ENCODE measurements at regions not wholly inside any gene's neighbourhood (a gene's known extent, or its start where the extent isn't known, plus 50 kb on each side); places are given as distances from the start of the nearest gene placed in this dataset.

GRCh38 chr5:89428624-89429023 lies 545.6 kb upstream of the MEF2C start:
- in situ Hi-C loops (cut with HindIII; ENCODE audit: low pct_unique_long_range_greater_than_20kb, low sequenced_read_pairs): no loop called here
- no peak for DNase-seq (ENCODE audit: low read depth in 1 of 2, low spot score in 1 of 2)
- no peak for TF ChIP-seq JUND (IDR thresholded peaks at IDR 0.05; ENCODE audit: low read depth)

GRCh38 chr5:89425062-89425461 lies 542.1 kb upstream of the MEF2C start:
- no peak for DNase-seq (ENCODE audit: low read depth in 1 of 2, low spot score in 1 of 2)
- in situ Hi-C loops (cut with HindIII; ENCODE audit: low pct_unique_long_range_greater_than_20kb, low sequenced_read_pairs): no loop called here
- TF ChIP-seq JUND (IDR thresholded peaks at IDR 0.05; ENCODE audit: low read depth): no peak

DNA sequence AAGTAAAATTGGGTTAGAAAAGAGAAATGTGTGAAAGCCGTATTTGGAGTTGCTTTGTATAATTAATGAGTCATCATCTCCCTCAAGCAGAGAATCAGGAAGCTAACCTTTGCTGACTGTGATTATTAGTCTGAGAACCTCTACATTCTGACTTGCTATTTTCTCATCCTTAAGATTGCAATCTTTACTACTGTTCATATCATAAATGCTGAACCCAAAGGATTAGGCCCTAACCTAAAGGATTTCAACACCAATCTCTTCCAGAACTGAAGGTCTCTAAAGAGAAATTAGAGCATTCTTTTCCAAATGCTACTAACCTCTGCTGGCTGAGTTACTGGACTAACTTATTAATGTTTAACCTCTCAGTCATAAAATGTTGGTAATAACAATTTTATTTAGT lies 538.1 kb upstream of the MEF2C start:
- no peak for DNase-seq (ENCODE audit: low read depth in 1 of 2, low spot score in 1 of 2)
- in situ Hi-C loops (cut with HindIII; ENCODE audit: low pct_unique_long_range_greater_than_20kb, low sequenced_read_pairs): no loop called here
- no peak for TF ChIP-seq JUND (IDR thresholded peaks at IDR 0.05; ENCODE audit: low read depth)

- no peak for TF ChIP-seq JUND (IDR thresholded peaks at IDR 0.05; ENCODE audit: low read depth)
- DNase-seq (ENCODE audit: low read depth in 1 of 2, low spot score in 1 of 2): no peak
- in situ Hi-C loops (cut with HindIII; ENCODE audit: low pct_unique_long_range_greater_than_20kb, low sequenced_read_pairs): no loop called here
These were observed 535.6 kb upstream of the MEF2C start for GRCh38 chr5:89418407-89419085.

GRCh38 chr5:89417990-89418389 lies 535.0 kb upstream of the MEF2C start:
- in situ Hi-C loops (cut with HindIII; ENCODE audit: low pct_unique_long_range_greater_than_20kb, low sequenced_read_pairs): no loop called here
- no peak for TF ChIP-seq JUND (IDR thresholded peaks at IDR 0.05; ENCODE audit: low read depth)
- peak in 1 of 2 experiments; percentile 10 for DNase-seq (ENCODE audit: low read depth in 1 of 2, low spot score in 1 of 2)

- DNase-seq (ENCODE audit: low read depth in 1 of 2, low spot score in 1 of 2): no peak
- no peak for TF ChIP-seq JUND (IDR thresholded peaks at IDR 0.05; ENCODE audit: low read depth)
- in situ Hi-C loops (cut with HindIII; ENCODE audit: low pct_unique_long_range_greater_than_20kb, low sequenced_read_pairs): no loop called here
These were observed 534.5 kb upstream of the MEF2C start for GRCh38 chr5:89417515-89417914.

DNA sequence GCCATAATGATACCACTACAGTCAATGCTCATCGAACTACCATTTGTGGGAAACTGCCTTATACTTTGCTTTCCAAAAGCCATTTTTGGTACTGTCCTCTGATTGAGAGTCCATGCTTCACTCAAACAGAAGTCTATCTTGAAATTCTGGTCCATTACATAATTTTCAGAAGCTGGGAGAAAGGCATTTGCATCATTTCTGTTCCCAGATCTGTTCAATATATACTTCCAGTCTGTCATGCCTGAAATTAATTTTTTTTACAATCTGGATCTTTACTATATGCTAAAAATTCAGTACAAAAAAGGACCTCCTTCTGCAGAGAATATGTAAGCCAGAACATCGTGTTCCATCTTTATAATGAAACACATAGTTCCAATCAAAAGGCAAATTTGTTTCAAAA lies 528.9 kb upstream of the MEF2C start:
- no peak for TF ChIP-seq JUND (IDR thresholded peaks at IDR 0.05; ENCODE audit: low read depth)
- no peak for DNase-seq (ENCODE audit: low read depth in 1 of 2, low spot score in 1 of 2)
- in situ Hi-C loops (cut with HindIII; ENCODE audit: low pct_unique_long_range_greater_than_20kb, low sequenced_read_pairs): no loop called here

DNA sequence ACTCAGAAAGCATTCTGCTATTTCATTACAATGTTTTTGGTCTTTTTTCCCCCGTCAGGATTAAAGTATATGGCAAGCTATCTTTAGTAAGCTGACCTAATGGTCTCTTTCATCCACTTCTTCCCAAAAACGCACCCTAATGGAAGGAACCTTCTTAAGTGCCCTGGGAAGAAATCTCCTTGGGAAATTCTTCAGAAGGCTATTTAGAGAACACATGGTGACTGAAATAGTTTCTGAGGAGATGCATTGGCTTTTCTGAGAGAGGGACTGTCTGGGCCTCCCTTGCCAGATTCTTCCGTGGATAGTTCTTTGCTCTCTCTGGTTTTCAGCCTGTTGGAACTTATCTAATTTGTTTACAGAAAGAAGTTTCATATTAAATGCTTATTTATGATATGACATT lies 524.1 kb upstream of the MEF2C start:
- in situ Hi-C loops (cut with HindIII; ENCODE audit: low pct_unique_long_range_greater_than_20kb, low sequenced_read_pairs): no loop called here
- DNase-seq (ENCODE audit: low read depth in 1 of 2, low spot score in 1 of 2): no peak
- TF ChIP-seq JUND (IDR thresholded peaks at IDR 0.05; ENCODE audit: low read depth): no peak

DNA sequence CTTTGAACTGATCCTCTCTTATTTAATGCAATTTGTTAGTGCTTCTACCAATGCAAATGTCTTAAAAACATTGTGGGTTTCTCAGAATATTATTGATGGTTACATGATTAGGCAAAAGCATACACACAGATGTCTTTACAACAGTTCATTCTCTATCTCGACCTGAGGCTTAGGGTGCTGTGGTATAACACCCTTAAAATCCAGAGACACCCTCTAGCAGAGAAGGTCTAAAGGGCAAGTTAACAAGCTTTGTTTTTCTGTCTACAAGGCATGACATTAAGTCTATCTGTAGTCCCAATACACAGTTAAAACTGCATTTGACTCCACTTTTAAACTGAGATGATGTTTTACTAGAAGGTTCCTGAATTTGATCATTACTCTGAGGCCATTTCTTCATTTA lies 518.7 kb upstream of the MEF2C start:
- no peak for TF ChIP-seq JUND (IDR thresholded peaks at IDR 0.05; ENCODE audit: low read depth)
- DNase-seq (ENCODE audit: low read depth in 1 of 2, low spot score in 1 of 2): no peak
- in situ Hi-C loops (cut with HindIII; ENCODE audit: low pct_unique_long_range_greater_than_20kb, low sequenced_read_pairs): no loop called here

DNA sequence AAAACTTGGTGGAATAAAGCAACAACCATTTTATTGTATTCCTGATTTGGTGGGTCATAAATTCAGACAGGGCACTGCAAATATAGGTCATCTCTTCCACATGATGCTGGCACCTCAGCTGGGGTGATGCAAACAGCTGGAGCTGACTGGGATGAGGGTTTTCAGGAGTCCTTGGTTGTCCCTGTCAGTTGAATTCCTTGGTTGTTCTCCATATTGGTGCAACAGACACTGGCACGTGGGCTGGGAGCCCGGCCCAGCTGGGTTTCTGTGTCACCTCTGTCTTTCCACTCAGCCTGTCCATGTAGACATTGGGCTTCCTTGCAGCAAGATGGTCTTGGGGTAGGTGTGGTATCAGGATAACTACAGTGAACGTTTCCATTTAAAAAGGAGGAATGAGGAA lies 518.0 kb upstream of the MEF2C start:
- no peak for TF ChIP-seq JUND (IDR thresholded peaks at IDR 0.05; ENCODE audit: low read depth)
- in situ Hi-C loops (cut with HindIII; ENCODE audit: low pct_unique_long_range_greater_than_20kb, low sequenced_read_pairs): no loop called here

GRCh38 chr5:89399548-89399947 lies 516.6 kb upstream of the MEF2C start:
- in situ Hi-C loops (cut with HindIII; ENCODE audit: low pct_unique_long_range_greater_than_20kb, low sequenced_read_pairs): no loop called here
- TF ChIP-seq JUND (IDR thresholded peaks at IDR 0.05; ENCODE audit: low read depth): no peak
- no peak for DNase-seq (ENCODE audit: low read depth in 1 of 2, low spot score in 1 of 2)

More for the DNA sequence above, 518.0 kb upstream of the MEF2C start:
- no peak for DNase-seq (ENCODE audit: low read depth in 1 of 2, low spot score in 1 of 2)

- no peak for DNase-seq (ENCODE audit: low read depth in 1 of 2, low spot score in 1 of 2)
- TF ChIP-seq JUND (IDR thresholded peaks at IDR 0.05; ENCODE audit: low read depth): no peak
- in situ Hi-C loops (cut with HindIII; ENCODE audit: low pct_unique_long_range_greater_than_20kb, low sequenced_read_pairs): no loop called here
These were observed 514.1 kb upstream of the MEF2C start for GRCh38 chr5:89397096-89397495.

GRCh38 chr5:89396278-89396954 lies 513.4 kb upstream of the MEF2C start:
- no peak for TF ChIP-seq JUND (IDR thresholded peaks at IDR 0.05; ENCODE audit: low read depth)
- DNase-seq (ENCODE audit: low read depth in 1 of 2, low spot score in 1 of 2): no peak
- in situ Hi-C loops (cut with HindIII; ENCODE audit: low pct_unique_long_range_greater_than_20kb, low sequenced_read_pairs): no loop called here

- in situ Hi-C loops (cut with HindIII; ENCODE audit: low pct_unique_long_range_greater_than_20kb, low sequenced_read_pairs): no loop called here
- TF ChIP-seq JUND (IDR thresholded peaks at IDR 0.05; ENCODE audit: low read depth): no peak
- DNase-seq (ENCODE audit: low read depth in 1 of 2, low spot score in 1 of 2): no peak
These were observed 512.1 kb upstream of the MEF2C start for GRCh38 chr5:89395111-89395510.

Measured in T47D (cell line).